Inferior parietal cortex (tissue), 1 donor: ENCODE measurements at regions not wholly inside any gene's neighbourhood (a gene's known extent, or its start where the extent isn't known, plus 50 kb on each side); places are given as distances from the start of the nearest gene placed in this dataset.
"Not testable (repeated sequence)": the region's sequence is repeated elsewhere in the genome, so short reads cannot be mapped to it uniquely, and the experiment has no call there.

Experiments
- DNase-seq: peaks from one replicate; pipeline ENCODE4 v3.0.0-alpha.2; 2016; ENCODE audit errors: extremely low spot score

- DNase-seq = no peak
Measured at GRCh38 chr7:114364151-114364550, 50.5 kb upstream of the FOXP2 start.

DNA sequence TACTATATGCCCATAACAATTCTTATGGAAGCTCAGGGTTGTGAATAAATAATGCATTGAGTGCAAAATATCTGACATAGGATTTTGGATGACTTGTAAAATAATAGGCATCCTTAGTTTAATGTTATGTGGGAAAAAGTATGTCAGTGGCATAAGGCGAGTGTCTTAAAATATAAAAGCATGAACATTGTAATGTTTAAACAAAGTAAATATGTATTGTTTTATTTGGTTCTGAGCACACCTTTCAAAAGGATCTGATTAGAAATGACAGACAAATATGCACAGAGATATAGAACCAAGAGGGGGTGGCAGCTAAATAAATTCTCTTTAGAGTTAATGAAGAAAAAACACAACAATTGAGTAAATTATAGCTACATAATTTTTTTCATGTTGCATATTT, 51.3 kb upstream of the FOXP2 start:
- DNase-seq = no peak

DNA sequence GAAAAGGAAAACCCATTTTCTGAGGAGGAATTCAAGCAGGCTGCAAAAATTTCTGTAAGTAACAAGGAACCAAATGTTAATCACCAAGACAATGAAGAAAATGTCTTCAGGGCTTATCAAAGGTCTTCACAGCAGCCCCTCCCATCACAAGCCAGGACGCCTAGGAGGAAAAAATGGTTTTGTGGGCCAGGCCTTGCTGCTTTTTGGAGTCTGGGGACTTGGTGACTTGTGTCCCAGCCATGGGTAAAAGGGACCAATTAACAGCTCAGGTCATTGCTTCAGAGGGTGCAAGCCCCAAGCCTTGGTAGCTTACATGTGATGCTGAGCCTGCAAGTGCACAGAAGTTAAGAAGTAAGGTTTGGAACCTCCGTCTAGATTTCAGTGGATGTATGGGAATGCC, 55.7 kb upstream of the FOXP2 start:
- no peak for DNase-seq

DNA sequence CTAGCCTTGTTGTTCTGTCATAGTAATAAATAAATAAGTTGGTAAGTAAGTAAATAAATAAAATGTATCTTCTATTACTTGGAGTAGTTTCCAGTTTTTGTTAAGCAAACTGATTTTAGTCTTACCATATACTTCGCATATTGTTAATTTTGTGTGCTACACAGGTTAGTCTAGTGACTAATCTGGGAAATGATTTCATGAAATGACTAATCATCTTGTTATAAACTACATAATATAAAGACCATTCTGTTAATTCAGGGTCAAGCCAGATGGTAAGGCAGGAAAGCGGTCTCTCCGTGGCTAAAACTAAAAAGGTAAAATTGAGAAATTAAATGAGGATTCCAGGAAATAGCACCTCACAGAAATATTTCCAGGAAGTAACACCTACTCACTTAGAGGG, 58.5 kb upstream of the FOXP2 start:
- no peak for DNase-seq

DNA sequence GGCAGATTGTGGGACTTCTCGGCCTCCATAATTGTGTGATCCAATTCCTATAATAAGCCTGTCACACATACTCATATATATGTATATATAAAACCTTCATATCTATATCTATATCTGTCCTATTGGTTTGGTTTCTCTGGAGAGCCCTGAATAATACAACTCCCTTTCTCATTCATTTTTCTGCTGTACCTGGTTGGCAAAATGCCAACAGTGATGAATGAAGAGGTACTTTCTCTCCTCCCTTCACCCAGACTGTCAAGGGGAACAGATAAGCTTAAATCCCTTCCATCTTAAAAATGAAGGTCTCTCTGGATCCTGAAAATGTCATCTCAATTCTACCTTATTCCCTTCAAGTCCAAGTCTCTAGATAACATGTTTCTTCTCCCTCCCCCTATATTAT, 60.3 kb upstream of the FOXP2 start:
- DNase-seq = no peak

DNA sequence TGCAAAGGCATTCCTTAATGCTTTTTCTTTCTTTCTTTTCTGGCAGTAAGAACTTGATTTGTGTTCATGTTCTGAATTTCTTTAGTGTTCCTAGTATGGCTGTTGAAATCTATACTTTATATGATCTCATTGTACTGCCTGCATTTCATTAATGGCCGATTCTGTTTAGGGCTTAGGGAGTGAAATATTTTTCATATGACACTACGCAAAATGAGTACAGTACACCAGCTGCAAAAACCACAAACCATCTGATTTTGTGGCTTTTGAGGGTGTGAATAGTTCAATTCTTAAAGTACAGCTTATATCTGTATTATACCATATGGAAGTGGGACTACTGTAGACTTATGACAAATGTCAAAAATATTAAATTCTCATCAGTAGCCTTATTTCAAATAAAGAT, 69.1 kb upstream of the FOXP2 start:
- DNase-seq = no peak

- no peak for DNase-seq
Measured at GRCh38 chr7:114343949-114344708, 70.5 kb upstream of the FOXP2 start.

- DNase-seq = no peak
Measured at GRCh38 chr7:114342431-114343179, 72.0 kb upstream of the FOXP2 start.

- DNase-seq = no peak
Measured at GRCh38 chr7:114341648-114342047, 73.0 kb upstream of the FOXP2 start.

- DNase-seq = no peak
Measured at GRCh38 chr7:114334989-114335388, 79.6 kb upstream of the FOXP2 start.

DNA sequence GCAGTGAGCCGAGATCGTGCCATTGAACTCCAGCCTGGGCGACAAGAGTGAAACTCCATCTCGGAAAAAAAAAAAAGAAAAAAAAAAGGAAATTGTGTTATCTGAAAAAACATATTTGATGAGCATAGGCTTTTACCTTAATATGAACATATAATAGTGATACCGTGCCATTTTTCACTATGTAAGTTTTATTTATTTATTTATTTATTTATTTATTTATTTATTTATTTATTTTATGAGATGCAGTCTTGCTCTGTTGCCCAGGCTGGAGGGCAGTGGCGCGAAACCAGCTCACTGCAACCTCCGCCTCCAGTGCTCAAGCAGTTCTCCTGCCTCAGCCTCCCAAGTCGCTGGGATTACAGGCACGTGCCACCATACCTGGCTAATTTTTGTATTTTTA, 85.2 kb upstream of the FOXP2 start:
- not testable (repeated sequence) for DNase-seq

DNA sequence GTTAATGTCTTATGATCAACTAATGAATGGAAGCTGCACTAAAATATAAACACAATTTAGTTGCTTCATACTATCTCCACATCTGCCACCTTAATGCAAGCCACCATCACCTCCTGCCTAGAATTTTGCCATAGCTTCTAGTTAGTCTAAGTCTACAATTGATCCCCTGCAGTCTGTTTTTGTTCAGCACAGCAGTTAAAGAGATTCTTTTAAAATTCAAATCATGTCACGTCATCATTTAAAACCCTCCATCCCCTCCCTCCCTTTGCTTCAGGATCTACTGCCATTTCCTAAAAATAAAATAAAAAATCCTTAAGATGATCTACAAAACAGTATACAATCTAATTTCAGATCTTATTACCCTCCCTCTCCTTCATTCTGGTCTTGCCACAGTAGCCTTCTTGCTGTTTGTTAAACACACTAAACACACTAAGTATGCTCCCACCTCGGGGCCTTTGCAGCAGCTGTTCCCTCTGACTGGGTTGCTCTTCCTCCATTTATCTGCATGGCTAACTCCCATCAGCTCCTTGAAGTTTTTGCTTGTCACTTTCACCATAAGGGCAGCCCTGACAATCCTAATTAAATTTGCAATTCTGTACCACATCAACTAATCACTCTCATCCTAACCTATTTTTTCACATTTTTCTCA, 97.0 kb upstream of the FOXP2 start:
- no peak for DNase-seq

DNA sequence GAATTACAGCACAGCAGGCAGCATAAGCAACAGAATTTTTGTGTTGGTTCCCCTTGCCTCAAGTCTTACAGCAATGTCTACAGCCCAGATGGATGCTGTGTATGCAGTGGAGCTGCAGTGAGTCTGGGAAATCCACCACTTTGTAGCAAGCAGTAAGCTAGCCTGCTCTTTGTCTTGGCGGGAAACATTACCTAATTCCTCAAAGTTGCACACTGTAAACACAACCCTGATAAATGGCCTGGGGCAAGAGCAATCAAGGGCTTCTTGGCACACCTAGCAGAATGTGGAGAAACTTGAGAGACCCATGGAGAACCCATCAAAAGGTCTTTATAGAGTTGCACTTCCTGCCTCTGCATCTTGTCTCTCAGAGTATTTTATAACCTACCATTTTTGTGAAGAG, 102.0 kb upstream of the FOXP2 start:
- DNase-seq = no peak

GRCh38 chr7:114310345-114311110, 104.1 kb upstream of the FOXP2 start:
- DNase-seq = no peak

GRCh38 chr7:114309729-114310128, 104.9 kb upstream of the FOXP2 start:
- no peak for DNase-seq

DNA sequence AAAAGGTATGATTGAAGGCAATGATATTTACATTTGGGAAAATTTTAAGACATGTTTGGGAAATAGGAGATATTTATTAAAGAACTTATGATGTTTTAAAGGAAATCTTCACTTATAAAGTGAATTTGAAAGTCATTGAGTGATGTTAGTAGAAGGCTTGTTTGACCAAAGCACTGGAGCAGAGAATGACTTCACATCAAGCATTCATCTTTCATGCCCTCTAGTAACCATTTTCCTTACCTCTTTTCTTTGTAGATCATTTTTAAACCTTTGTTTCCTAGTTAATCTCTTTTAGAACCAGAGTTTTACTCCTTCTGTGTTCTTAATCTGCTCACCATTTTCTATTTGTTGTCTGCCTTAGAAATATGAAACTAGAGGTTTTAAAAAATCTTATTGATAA, 111.3 kb upstream of the FOXP2 start:
- DNase-seq = no peak

- no peak for DNase-seq
Measured at GRCh38 chr7:114302858-114303257, 111.8 kb upstream of the FOXP2 start.

- no peak for DNase-seq
Measured at GRCh38 chr7:114298011-114298410, 116.6 kb upstream of the FOXP2 start.

DNA sequence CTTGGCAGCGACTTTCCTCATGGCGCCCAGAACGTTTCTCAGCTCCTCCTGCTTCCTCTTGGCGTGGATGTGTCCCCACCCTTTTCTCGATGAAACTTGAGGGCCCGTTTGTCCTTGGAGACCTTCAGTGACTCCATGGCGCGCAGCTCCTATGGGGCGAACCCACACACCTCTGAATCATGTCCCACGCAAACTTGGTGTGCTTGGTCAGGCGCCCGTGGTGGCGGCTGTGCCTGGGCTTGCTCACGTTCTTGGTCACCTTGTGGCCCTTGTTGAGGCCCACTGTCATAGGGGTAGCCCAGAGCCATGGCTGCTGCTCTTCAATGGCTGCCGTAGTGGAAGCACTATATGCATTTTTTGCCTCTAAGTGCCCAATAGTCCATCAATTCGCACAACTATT, 117.5 kb upstream of the FOXP2 start:
- DNase-seq = no peak

DNA sequence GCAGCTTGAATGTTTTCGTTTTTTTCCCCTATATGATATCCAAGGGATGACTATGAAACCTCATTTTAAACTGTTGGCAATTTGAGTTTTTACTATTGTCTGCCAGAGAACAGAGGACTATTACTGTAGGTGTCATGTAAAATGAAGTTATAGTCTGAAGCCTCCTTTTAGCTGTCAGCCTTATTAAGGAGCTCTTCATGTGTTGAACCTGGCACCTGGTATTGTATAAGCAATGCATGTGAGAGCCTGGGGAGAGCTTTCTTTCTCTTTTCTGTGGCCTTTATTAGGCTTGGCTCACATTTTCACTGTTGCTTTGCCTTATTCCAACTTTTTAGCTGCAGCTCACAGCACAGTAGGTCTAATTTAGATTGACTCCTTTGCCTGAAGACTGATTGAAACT, 119.1 kb upstream of the FOXP2 start:
- no peak for DNase-seq

DNA sequence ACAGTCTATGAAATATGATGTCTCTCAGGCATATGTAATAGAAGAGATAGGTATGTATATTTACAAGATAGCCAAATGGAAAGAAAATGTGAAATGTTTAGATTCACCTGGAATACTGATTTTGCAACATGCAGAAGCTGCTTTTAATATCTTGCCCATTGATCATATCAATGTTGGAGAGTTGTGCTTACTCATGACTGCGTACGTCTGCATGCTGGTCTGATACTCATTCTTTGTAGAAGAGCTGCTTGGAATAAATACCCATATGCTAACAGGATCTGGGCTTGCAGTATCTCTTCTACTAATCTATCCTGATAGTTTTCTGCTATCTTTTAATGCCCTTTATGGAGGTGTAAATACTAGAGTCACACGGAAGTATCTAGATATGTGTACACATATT, 120.6 kb upstream of the FOXP2 start:
- DNase-seq = no peak
